PC-9 (cell line): ENCODE measurements at regions not wholly inside any gene's neighbourhood (a gene's known extent, or its start where the extent isn't known, plus 50 kb on each side); places are given as distances from the start of the nearest gene placed in this dataset.

Source experiments
- BruUV-seq: library from RNA; stranded (reverse); fragments of 400-500 nt; replicated peaks from 2 replicates; lab custom pipeline; 2021; lab: Mats Ljungman, UMichigan
- CTCF ChIA-PET: fragments of 300-600 bp; sonication (Branson Sonifier 250); formaldehyde crosslinking; loops from one replicate; lab custom pipeline; 2022; ENCODE audit warnings: antibody characterized with exemption; lab: Charles Lee
- POLR2A ChIA-PET: fragments of 300-600 bp; sonication (Branson Sonifier 250); formaldehyde crosslinking; loops from one replicate; lab custom pipeline; 2022; ENCODE audit warnings: antibody characterized with exemption; ENCODE audit not compliant: unreplicated experiment; lab: Charles Lee
- DNase-seq, 2 experiments: peaks; one replicate each; pipeline versions ENCODE4 v3.0.0 to v3.0.0-alpha.2; 2015 to 2022; ENCODE audit warnings: mixed read lengths in 1 of 2
- H2AFZ ChIP-seq: fragments of 200-600 bp; sonication (generic); 2 replicates; pipeline ENCODE4 v1.8.1; 2017; ENCODE audit warnings: antibody characterized with exemption
- H3F3A ChIP-seq: fragments of 200-600 bp; sonication (generic); 2 replicates; pipeline ENCODE4 v1.8.1; 2017; ENCODE audit warnings: antibody characterized with exemption, mild to moderate bottlenecking, low read depth; ENCODE audit not compliant: insufficient read depth
- H3K27ac ChIP-seq: fragments of 200-600 bp; sonication (generic); 2 replicates; pipeline ENCODE4 v1.6.1; 2016; ENCODE audit warnings: mixed run types
- H3K27me3 ChIP-seq: fragments of 200-600 bp; sonication (generic); 2 replicates; pipeline ENCODE4 v1.6.1; 2016; ENCODE audit warnings: low read depth, mixed run types; ENCODE audit not compliant: insufficient read depth
- H3K36me3 ChIP-seq: fragments of 200-600 bp; sonication (generic); 2 replicates; pipeline ENCODE4 v1.6.1; 2016; ENCODE audit warnings: low read depth, mixed run types
- H3K4me1 ChIP-seq: fragments of 200-600 bp; sonication (generic); replicated peaks from 2 replicates; pipeline ENCODE4 v1.6.1; 2016; ENCODE audit warnings: mixed run types; ENCODE audit not compliant: insufficient read depth
- H3K4me2 ChIP-seq: fragments of 200-600 bp; sonication (generic); 2 replicates; pipeline ENCODE4 v1.6.1; 2017; ENCODE audit warnings: mixed run types
- H3K4me3 ChIP-seq: fragments of 200-600 bp; sonication (generic); 2 replicates; pipeline ENCODE4 v1.6.1; 2016; ENCODE audit warnings: mixed run types
- H3K79me2 ChIP-seq: fragments of 200-600 bp; sonication (generic); 2 replicates; pipeline ENCODE4 v1.6.1; 2017; ENCODE audit warnings: low read depth, mixed run types
- H3K9me2 ChIP-seq: fragments of 200-600 bp; sonication (generic); 2 replicates; pipeline ENCODE4 v1.8.1; 2017; ENCODE audit warnings: mild to moderate bottlenecking; ENCODE audit not compliant: insufficient read depth
- H3K9me3 ChIP-seq: fragments of 200-600 bp; sonication (generic); 2 replicates; pipeline ENCODE4 v1.8.1; 2016; ENCODE audit warnings: low read depth; ENCODE audit not compliant: insufficient read depth
- H4K20me1 ChIP-seq: fragments of 200-600 bp; sonication (generic); 2 replicates; pipeline ENCODE4 v1.8.1; 2017; ENCODE audit not compliant: insufficient read depth
- EZH2 ChIP-seq: fragments of 200-600 bp; sonication (generic); IDR thresholded peaks from 2 replicates; pipeline ENCODE4 v1.8.0; 2017; ENCODE audit warnings: antibody characterized with exemption, low read depth
- intact Hi-C: fragments of 100-400 bp; cut with micrococcal nuclease; formaldehyde crosslinking; loops from one replicate; pipeline ENCODE4 v1.10.0; 2022; ENCODE audit not compliant: unreplicated experiment
- TF ChIP-seq, protein P1 (sequence below): fragments of 200-600 bp; sonication (generic); conservative IDR thresholded peaks from 2 replicates; pipeline ENCODE4 v1.6.1; 2017; ENCODE audit warnings: mixed run types, antibody characterized with exemption, mild to moderate bottlenecking, moderate library complexity

DNA sequence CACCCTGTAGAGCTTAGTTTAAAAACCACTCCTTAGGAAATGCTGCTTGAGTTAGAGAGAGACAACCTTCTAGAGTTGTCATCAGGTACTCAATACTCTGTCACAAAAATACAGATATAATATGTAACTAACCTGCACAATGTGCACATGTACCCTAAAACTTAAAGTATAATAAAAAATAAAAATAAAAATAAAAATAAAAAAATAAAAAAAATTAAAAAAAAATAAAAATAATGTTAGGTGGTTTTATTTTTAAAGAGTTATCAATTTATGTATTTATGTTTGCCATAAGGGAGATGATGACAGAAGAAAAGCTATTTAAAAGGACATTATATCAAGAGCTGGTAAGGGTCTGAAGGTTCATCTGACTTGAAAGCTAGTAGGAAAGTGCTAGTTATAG is 397.9 kb downstream of the TMA16 start:
- TF ChIP-seq EZH2 = no peak
- TF ChIP-seq, protein P1, sequence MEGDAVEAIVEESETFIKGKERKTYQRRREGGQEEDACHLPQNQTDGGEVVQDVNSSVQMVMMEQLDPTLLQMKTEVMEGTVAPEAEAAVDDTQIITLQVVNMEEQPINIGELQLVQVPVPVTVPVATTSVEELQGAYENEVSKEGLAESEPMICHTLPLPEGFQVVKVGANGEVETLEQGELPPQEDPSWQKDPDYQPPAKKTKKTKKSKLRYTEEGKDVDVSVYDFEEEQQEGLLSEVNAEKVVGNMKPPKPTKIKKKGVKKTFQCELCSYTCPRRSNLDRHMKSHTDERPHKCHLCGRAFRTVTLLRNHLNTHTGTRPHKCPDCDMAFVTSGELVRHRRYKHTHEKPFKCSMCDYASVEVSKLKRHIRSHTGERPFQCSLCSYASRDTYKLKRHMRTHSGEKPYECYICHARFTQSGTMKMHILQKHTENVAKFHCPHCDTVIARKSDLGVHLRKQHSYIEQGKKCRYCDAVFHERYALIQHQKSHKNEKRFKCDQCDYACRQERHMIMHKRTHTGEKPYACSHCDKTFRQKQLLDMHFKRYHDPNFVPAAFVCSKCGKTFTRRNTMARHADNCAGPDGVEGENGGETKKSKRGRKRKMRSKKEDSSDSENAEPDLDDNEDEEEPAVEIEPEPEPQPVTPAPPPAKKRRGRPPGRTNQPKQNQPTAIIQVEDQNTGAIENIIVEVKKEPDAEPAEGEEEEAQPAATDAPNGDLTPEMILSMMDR = no peak
- ChIA-PET POLR2A (no interaction called here), CTCF (no interaction called here)
- intact Hi-C loops = no loop called here
- H4K20me1 ChIP-seq = no peaks in the 10 kb centered on the region
- no TSS peak for BruUV-seq
- H3K9me3 ChIP-seq = no peaks in the 10 kb centered on the region
- no peaks in the 10 kb centered on the region for H3F3A ChIP-seq
- H3K9me2 ChIP-seq = no peaks in the 10 kb centered on the region
- H3K27me3 ChIP-seq = no peaks in the 10 kb centered on the region
- H3K36me3 ChIP-seq = no peaks in the 10 kb centered on the region
- no peak overlapping the region for H2AFZ ChIP-seq
- H3K4me1 ChIP-seq = no peaks in the 10 kb centered on the region
- no peak overlapping the region for H3K27ac ChIP-seq
- DNase-seq = no peak
- H3K4me2 ChIP-seq = no peak overlapping the region
- H3K79me2 ChIP-seq = no peaks in the 10 kb centered on the region
- no peak overlapping the region for H3K4me3 ChIP-seq

DNA sequence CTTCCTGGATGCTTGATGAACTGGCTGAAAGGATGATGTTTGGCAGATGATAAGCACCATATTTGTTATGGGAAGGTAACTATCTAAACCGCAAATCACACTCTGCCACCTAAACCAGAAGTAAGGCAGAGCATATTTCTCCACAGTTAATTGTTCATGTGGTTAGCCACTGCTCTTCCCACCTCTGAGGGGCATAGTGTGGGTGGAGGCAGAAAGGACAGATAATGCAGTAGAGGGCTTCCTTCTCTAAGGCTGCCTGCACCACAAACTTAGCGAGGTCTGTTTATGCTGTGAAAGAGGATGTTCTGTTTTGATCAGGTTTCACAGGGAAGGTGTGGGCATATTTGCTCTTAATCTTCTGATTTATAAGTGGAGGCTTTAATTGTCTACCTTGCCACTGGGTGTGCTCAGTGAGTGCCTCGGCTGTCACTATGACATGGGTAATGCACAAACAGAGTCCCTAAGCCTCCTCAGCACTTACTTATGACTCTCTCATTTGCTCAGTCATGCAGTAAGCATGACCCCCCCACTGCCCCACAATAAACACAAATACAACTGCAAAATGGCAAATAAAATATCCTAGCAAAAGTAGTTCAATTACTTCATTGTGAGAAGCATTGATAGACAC is 401.0 kb downstream of the TMA16 start:
- DNase-seq = no peak
- no peak overlapping the region for H3K4me2 ChIP-seq
- POLR2A ChIA-PET = no interaction called here
- intact Hi-C loops = no loop called here
- H3K79me2 ChIP-seq = no peaks in the 10 kb centered on the region
- TF ChIP-seq EZH2 = no peak
- TF ChIP-seq, protein P1 = no peak
- H3K4me3 ChIP-seq = no peak overlapping the region
- H3K36me3 ChIP-seq = no peaks in the 10 kb centered on the region
- no peaks in the 10 kb centered on the region for H3K9me2 ChIP-seq
- no peaks in the 10 kb centered on the region for H3K27me3 ChIP-seq
- no peaks in the 10 kb centered on the region for H3K4me1 ChIP-seq
- H4K20me1 ChIP-seq = no peaks in the 10 kb centered on the region
- H3F3A ChIP-seq = no peaks in the 10 kb centered on the region
- H3K9me3 ChIP-seq = no peaks in the 10 kb centered on the region
- no TSS peak for BruUV-seq
- H2AFZ ChIP-seq = no peak overlapping the region
- H3K27ac ChIP-seq = no peak overlapping the region
- CTCF ChIA-PET = no interaction called here

DNA sequence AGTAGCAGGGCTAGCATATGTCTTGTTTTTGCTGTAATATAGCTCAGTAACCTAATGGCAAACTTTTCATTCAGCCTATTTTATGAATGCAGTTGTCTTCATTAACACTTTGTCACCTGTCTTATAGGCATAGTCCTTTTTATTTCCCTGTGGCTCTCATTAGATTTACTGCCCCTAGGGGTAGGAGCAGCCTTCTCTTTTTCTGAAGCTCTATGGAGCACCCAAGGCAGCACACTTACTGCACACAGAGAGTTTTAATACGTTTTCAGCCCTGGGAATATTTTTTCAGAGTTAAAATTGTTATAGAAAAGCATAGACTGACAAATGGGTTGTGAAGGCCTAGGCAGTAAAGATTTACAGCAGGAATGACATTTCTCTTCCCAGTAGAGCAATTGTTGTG is 406.8 kb downstream of the TMA16 start:
- intact Hi-C loops = no loop called here

More for the DNA sequence above, 406.8 kb downstream of the TMA16 start:
- Histone ChIP-seq H3K27me3 (no peaks in the 10 kb centered on the region), H3K36me3 (no peaks in the 10 kb centered on the region), H3K9me2 (no peaks in the 10 kb centered on the region), H3K4me1 (no peaks in the 10 kb centered on the region), H3F3A (no peaks in the 10 kb centered on the region), H3K79me2 (no peaks in the 10 kb centered on the region), H3K9me3 (no peaks in the 10 kb centered on the region), H4K20me1 (no peaks in the 10 kb centered on the region), H3K4me3 (no peak overlapping the region), H2AFZ (no peak overlapping the region), H3K27ac (no peak overlapping the region), H3K4me2 (no peak overlapping the region)
- TF ChIP-seq, protein P1 = no peak
- TF ChIP-seq EZH2 = no peak
- ChIA-PET CTCF (no interaction called here), POLR2A (no interaction called here)
- no TSS peak for BruUV-seq
- no peak for DNase-seq
